Stimulated activated CD4-positive, alpha-beta T cell treated with anti-CD3 and anti-CD28 coated beads, Interleukin-2, amount 100 ng/mL, for 48 hours (primary cell): ENCODE measurements at regions not wholly inside any gene's neighbourhood (a gene's known extent, or its start where the extent isn't known, plus 50 kb on each side); places are given as distances from the start of the nearest gene placed in this dataset.
"Not testable (repeated sequence)": the region's sequence is repeated elsewhere in the genome, so short reads cannot be mapped to it uniquely, and the experiment has no call there.

Experiments
- DNase-seq, 2 donors: peaks; one replicate each; pipeline ENCODE4 v3.0.0-alpha.2; 2020

- no peak for DNase-seq
These were observed 84.0 kb upstream of the BMP2K start for GRCh38 chr4:78691971-78692821.

GRCh38 chr4:78692822-78693170, 83.4 kb upstream of the BMP2K start:
- no peak for DNase-seq

- DNase-seq = no peak
These were observed 82.2 kb upstream of the BMP2K start for GRCh38 chr4:78693777-78694456.

GRCh38 chr4:78694457-78694787, 81.7 kb upstream of the BMP2K start:
- no peak for DNase-seq

- no peak for DNase-seq
These were observed 80.2 kb upstream of the BMP2K start for GRCh38 chr4:78695910-78696309.

GRCh38 chr4:78703079-78703478, 73.1 kb upstream of the BMP2K start:
- no peak for DNase-seq

GRCh38 chr4:78704317-78704716, 71.8 kb upstream of the BMP2K start:
- no peak for DNase-seq

GRCh38 chr4:78704981-78705683, 71.0 kb upstream of the BMP2K start:
- DNase-seq = no peak

- DNase-seq = no peak
These were observed 69.8 kb upstream of the BMP2K start for GRCh38 chr4:78706302-78706701.

GRCh38 chr4:78707268-78707667, 68.9 kb upstream of the BMP2K start:
- no peak for DNase-seq

- no peak for DNase-seq
These were observed 68.4 kb upstream of the BMP2K start for GRCh38 chr4:78707793-78708192.

GRCh38 chr4:78710536-78710935, 65.6 kb upstream of the BMP2K start:
- DNase-seq = no peak

GRCh38 chr4:78711676-78712075, 64.5 kb upstream of the BMP2K start:
- no peak for DNase-seq

- DNase-seq = not testable (repeated sequence)
These were observed 61.6 kb upstream of the BMP2K start for GRCh38 chr4:78714598-78714997.

GRCh38 chr4:78715372-78715771, 60.8 kb upstream of the BMP2K start:
- not testable (repeated sequence) for DNase-seq

GRCh38 chr4:78717712-78718111, 58.4 kb upstream of the BMP2K start:
- not testable (repeated sequence) for DNase-seq

- no peak for DNase-seq
These were observed 55.9 kb upstream of the BMP2K start for GRCh38 chr4:78720204-78720603.

GRCh38 chr4:78720994-78721677, 55.0 kb upstream of the BMP2K start:
- DNase-seq = peak; percentile 1 to 9

GRCh38 chr4:78721747-78722146, 54.4 kb upstream of the BMP2K start:
- DNase-seq = no peak

GRCh38 chr4:78722320-78722719, 53.8 kb upstream of the BMP2K start:
- DNase-seq = no peak

- DNase-seq = no peak
These were observed 53.3 kb upstream of the BMP2K start for GRCh38 chr4:78722878-78723277.
